Renal cortical epithelial cell (primary cell): ENCODE measurements at regions not wholly inside any gene's neighbourhood (a gene's known extent, or its start where the extent isn't known, plus 50 kb on each side); places are given as distances from the start of the nearest gene placed in this dataset.
A peak's percentile ranks its signal among the peaks of the same experiment; 100 is the strongest.

Experiments used
- DNase-seq: peaks from one replicate; pipeline ENCODE4 v3.0.0-alpha.2; 2011; ENCODE audit warnings: low read depth

- no peak for DNase-seq
Observed at GRCh38 chr9:107874591-107875369, 385.2 kb upstream of the KLF4 start.

GRCh38 chr9:107874137-107874536 lies 384.6 kb upstream of the KLF4 start:
- DNase-seq = no peak

- DNase-seq = no peak
Observed at GRCh38 chr9:107872457-107873192, 383.1 kb upstream of the KLF4 start.

GRCh38 chr9:107870927-107871680 lies 381.5 kb upstream of the KLF4 start:
- peak; percentile 46 for DNase-seq

- no peak for DNase-seq
Observed at GRCh38 chr9:107870221-107870620, 380.7 kb upstream of the KLF4 start.

- no peak for DNase-seq
Observed at GRCh38 chr9:107869111-107869510, 379.5 kb upstream of the KLF4 start.

- no peak for DNase-seq
Observed at GRCh38 chr9:107868186-107868585, 378.6 kb upstream of the KLF4 start.

GRCh38 chr9:107867738-107868137 lies 378.2 kb upstream of the KLF4 start:
- DNase-seq = no peak

GRCh38 chr9:107866711-107867311 lies 377.2 kb upstream of the KLF4 start:
- peak; percentile 79 for DNase-seq

- DNase-seq = no peak
Observed at GRCh38 chr9:107863396-107863795, 373.8 kb upstream of the KLF4 start.

- DNase-seq = no peak
Observed at GRCh38 chr9:107862881-107863280, 373.3 kb upstream of the KLF4 start.

GRCh38 chr9:107862323-107862722 lies 372.8 kb upstream of the KLF4 start:
- no peak for DNase-seq

- DNase-seq = no peak
Observed at GRCh38 chr9:107861075-107861474, 371.5 kb upstream of the KLF4 start.

- DNase-seq = no peak
Observed at GRCh38 chr9:107858260-107858659, 368.7 kb upstream of the KLF4 start.

GRCh38 chr9:107856633-107857032 lies 367.1 kb upstream of the KLF4 start:
- no peak for DNase-seq

- DNase-seq = no peak
Observed at GRCh38 chr9:107855164-107855563, 365.6 kb upstream of the KLF4 start.

- DNase-seq = no peak
Observed at GRCh38 chr9:107853461-107853860, 363.9 kb upstream of the KLF4 start.

GRCh38 chr9:107852891-107853290 lies 363.3 kb upstream of the KLF4 start:
- no peak for DNase-seq

- no peak for DNase-seq
Observed at GRCh38 chr9:107850653-107851052, 361.1 kb upstream of the KLF4 start.

- DNase-seq = peak; percentile 33
Observed at GRCh38 chr9:107847978-107848964, 358.7 kb upstream of the KLF4 start.

- DNase-seq = no peak
Observed at GRCh38 chr9:107842530-107842929, 353.0 kb upstream of the KLF4 start.
